Astrocyte (in vitro differentiated cells and primary cell): ENCODE measurements at regions not wholly inside any gene's neighbourhood (a gene's known extent, or its start where the extent isn't known, plus 50 kb on each side); places are given as distances from the start of the nearest gene placed in this dataset.

ENCODE experiments used
- DNase-seq: peaks from one replicate; pipeline ENCODE4 v3.0.0-alpha.2; 2010; ENCODE audit warnings: low read depth
- FAIRE-seq: peaks from 2 replicates; lab custom pipeline; 2011; peaks lifted over from hg19 to GRCh38; lab: Jason Lieb, UNC
- H2AFZ ChIP-seq: 2 replicates; pipeline ENCODE4 v1.6.0; 2012; ENCODE audit warnings: low read depth, low read length, inconsistent platforms
- H3K27ac ChIP-seq: 2 replicates; pipeline ENCODE4 v1.5.1; 2011; ENCODE audit warnings: low read depth, low read length, inconsistent platforms
- H3K27me3 ChIP-seq: 2 replicates; pipeline ENCODE4 v1.6.0; 2011; ENCODE audit warnings: low read length, inconsistent platforms; ENCODE audit not compliant: insufficient read depth
- H3K36me3 ChIP-seq: 2 replicates; pipeline ENCODE4 v1.5.1; 2011; ENCODE audit warnings: low read length, inconsistent platforms; ENCODE audit not compliant: insufficient read depth
- H3K4me1 ChIP-seq: 2 replicates; pipeline ENCODE4 v1.5.1; 2011; ENCODE audit warnings: low read length, inconsistent platforms; ENCODE audit not compliant: insufficient read depth
- H3K4me2 ChIP-seq: 2 replicates; pipeline ENCODE4 v1.6.0; 2012; ENCODE audit warnings: low read length, inconsistent platforms
- H3K4me3 ChIP-seq: 2 replicates; pipeline ENCODE4 v1.5.1; 2011; ENCODE audit warnings: low read depth, mild to moderate bottlenecking, low read length, inconsistent platforms; ENCODE audit not compliant: insufficient read depth
- H3K79me2 ChIP-seq: 2 replicates; pipeline ENCODE4 v1.6.0; 2012; ENCODE audit warnings: mild to moderate bottlenecking, low read length, inconsistent platforms; ENCODE audit not compliant: insufficient read depth
- H3K9ac ChIP-seq: 2 replicates; pipeline ENCODE4 v1.6.0; 2012; ENCODE audit warnings: mild to moderate bottlenecking, low read length, inconsistent platforms
- H3K9me3 ChIP-seq: 2 replicates; pipeline ENCODE4 v1.5.1; 2012; ENCODE audit warnings: low read depth, mild to moderate bottlenecking, low read length, inconsistent platforms; ENCODE audit not compliant: insufficient read depth
- H4K20me1 ChIP-seq: 2 replicates; pipeline ENCODE4 v1.6.0; 2012; ENCODE audit warnings: low read length, inconsistent platforms; ENCODE audit not compliant: insufficient read depth
- H3K27ac Mint-ChIP-seq: one replicate; pipeline ENCODE4 v1.8.0; 2021; ENCODE audit warnings: mild to moderate bottlenecking, mixed read lengths; ENCODE audit not compliant: unreplicated experiment
- H3K27me3 Mint-ChIP-seq: one replicate; pipeline ENCODE4 v1.8.0; 2021; ENCODE audit warnings: low read depth, mixed read lengths; ENCODE audit not compliant: unreplicated experiment
- H3K36me3 Mint-ChIP-seq: one replicate; pipeline ENCODE4 v1.8.0; 2021; ENCODE audit warnings: low read depth, mixed read lengths; ENCODE audit not compliant: unreplicated experiment
- H3K4me1 Mint-ChIP-seq: one replicate; pipeline ENCODE4 v1.8.0; 2021; ENCODE audit warnings: low read depth, mixed read lengths; ENCODE audit not compliant: unreplicated experiment
- H3K4me3 Mint-ChIP-seq: one replicate; pipeline ENCODE4 v1.8.0; 2021; ENCODE audit warnings: mild to moderate bottlenecking, moderate library complexity, mixed read lengths; ENCODE audit not compliant: unreplicated experiment
- H3K9me3 Mint-ChIP-seq: one replicate; pipeline ENCODE4 v1.8.0; 2021; ENCODE audit warnings: mild to moderate bottlenecking, mixed read lengths; ENCODE audit not compliant: unreplicated experiment
- EZH2 ChIP-seq: IDR thresholded peaks from 2 replicates; pipeline ENCODE4 v1.6.1; 2012; ENCODE audit warnings: mild to moderate bottlenecking, low read length, inconsistent platforms; ENCODE audit not compliant: insufficient read depth
- TF ChIP-seq, protein P1 (sequence below): IDR thresholded peaks from 2 replicates; pipeline ENCODE4 v1.5.1; 2011; ENCODE audit warnings: low read depth, mild to moderate bottlenecking, inconsistent platforms, low read length, moderate library complexity; ENCODE audit not compliant: insufficient read depth

GRCh38 chr5:56406838-56407237 lies 173.7 kb upstream of the ANKRD55 start:
- no peaks in the 10 kb centered on the region for H3K27me3 Mint-ChIP-seq
- no peak for TF ChIP-seq EZH2
- Histone ChIP-seq H3K4me2 (no peak overlapping the region), H3K9me3 (no peaks in the 10 kb centered on the region), H3K36me3 (no peaks in the 10 kb centered on the region), H3K4me1 (peaks cover 12% of the 10 kb centered on the region), H3K79me2 (no peaks in the 10 kb centered on the region), H3K9ac (no peak overlapping the region), H3K4me3 (no peak overlapping the region), H3K27me3 (no peaks in the 10 kb centered on the region), H2AFZ (no peak overlapping the region), H3K27ac (no peak overlapping the region), H4K20me1 (no peaks in the 10 kb centered on the region)
- no peak overlapping the region for H3K27ac Mint-ChIP-seq
- H3K4me3 Mint-ChIP-seq = no peak overlapping the region
- H3K36me3 Mint-ChIP-seq = no peaks in the 10 kb centered on the region
- peaks cover 16% of the 10 kb centered on the region for H3K4me1 Mint-ChIP-seq
- DNase-seq = peak; percentile 7
- FAIRE-seq = no peak
- no peaks in the 10 kb centered on the region for H3K9me3 Mint-ChIP-seq

GRCh38 chr5:56406221-56406620 lies 173.1 kb upstream of the ANKRD55 start:
- no peaks in the 10 kb centered on the region for H3K27me3 Mint-ChIP-seq
- no peak overlapping the region for H3K4me3 Mint-ChIP-seq
- TF ChIP-seq, protein P1, sequence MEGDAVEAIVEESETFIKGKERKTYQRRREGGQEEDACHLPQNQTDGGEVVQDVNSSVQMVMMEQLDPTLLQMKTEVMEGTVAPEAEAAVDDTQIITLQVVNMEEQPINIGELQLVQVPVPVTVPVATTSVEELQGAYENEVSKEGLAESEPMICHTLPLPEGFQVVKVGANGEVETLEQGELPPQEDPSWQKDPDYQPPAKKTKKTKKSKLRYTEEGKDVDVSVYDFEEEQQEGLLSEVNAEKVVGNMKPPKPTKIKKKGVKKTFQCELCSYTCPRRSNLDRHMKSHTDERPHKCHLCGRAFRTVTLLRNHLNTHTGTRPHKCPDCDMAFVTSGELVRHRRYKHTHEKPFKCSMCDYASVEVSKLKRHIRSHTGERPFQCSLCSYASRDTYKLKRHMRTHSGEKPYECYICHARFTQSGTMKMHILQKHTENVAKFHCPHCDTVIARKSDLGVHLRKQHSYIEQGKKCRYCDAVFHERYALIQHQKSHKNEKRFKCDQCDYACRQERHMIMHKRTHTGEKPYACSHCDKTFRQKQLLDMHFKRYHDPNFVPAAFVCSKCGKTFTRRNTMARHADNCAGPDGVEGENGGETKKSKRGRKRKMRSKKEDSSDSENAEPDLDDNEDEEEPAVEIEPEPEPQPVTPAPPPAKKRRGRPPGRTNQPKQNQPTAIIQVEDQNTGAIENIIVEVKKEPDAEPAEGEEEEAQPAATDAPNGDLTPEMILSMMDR = no peak
- TF ChIP-seq EZH2 = no peak

GRCh38 chr5:56405116-56405908 lies 172.2 kb upstream of the ANKRD55 start:
- Mint-ChIP-seq H3K27ac (no peak overlapping the region), H3K9me3 (no peaks in the 10 kb centered on the region), H3K36me3 (no peaks in the 10 kb centered on the region), H3K4me3 (no peak overlapping the region), H3K4me1 (peaks cover 16% of the 10 kb centered on the region), H3K27me3 (no peaks in the 10 kb centered on the region)
- no peaks in the 10 kb centered on the region for H3K79me2 ChIP-seq
- H4K20me1 ChIP-seq = no peaks in the 10 kb centered on the region
- H3K4me3 ChIP-seq = no peak overlapping the region
- no peaks in the 10 kb centered on the region for H3K9me3 ChIP-seq
- TF ChIP-seq, protein P1 = no peak
- no peak for TF ChIP-seq EZH2
- no peaks in the 10 kb centered on the region for H3K36me3 ChIP-seq
- DNase-seq (no peak), FAIRE-seq (no peak)
- H2AFZ ChIP-seq = no peak overlapping the region
- peaks cover 12% of the 10 kb centered on the region for H3K4me1 ChIP-seq
- no peak overlapping the region for H3K9ac ChIP-seq
- no peak overlapping the region for H3K27ac ChIP-seq
- H3K27me3 ChIP-seq = no peaks in the 10 kb centered on the region
- H3K4me2 ChIP-seq = no peak overlapping the region

More at GRCh38 chr5:56406221-56406620, 173.1 kb upstream of the ANKRD55 start:
- H3K9me3 ChIP-seq = no peaks in the 10 kb centered on the region
- no peak overlapping the region for H3K9ac ChIP-seq
- H3K4me1 ChIP-seq = peaks cover 12% of the 10 kb centered on the region
- no peak overlapping the region for H3K4me3 ChIP-seq
- no peaks in the 10 kb centered on the region for H3K36me3 ChIP-seq
- no peak overlapping the region for H3K27ac ChIP-seq
- Mint-ChIP-seq H3K36me3 (no peaks in the 10 kb centered on the region), H3K4me1 (peaks cover 16% of the 10 kb centered on the region), H3K27ac (no peak overlapping the region), H3K9me3 (no peaks in the 10 kb centered on the region)
- no peaks in the 10 kb centered on the region for H3K79me2 ChIP-seq
- no peak overlapping the region for H3K4me2 ChIP-seq
- FAIRE-seq (peak; percentile 13), DNase-seq (no peak)
- H3K27me3 ChIP-seq = no peaks in the 10 kb centered on the region
- H2AFZ ChIP-seq = no peak overlapping the region
- no peaks in the 10 kb centered on the region for H4K20me1 ChIP-seq
